OCI-LY1 (cell line): ENCODE measurements at regions not wholly inside any gene's neighbourhood (a gene's known extent, or its start where the extent isn't known, plus 50 kb on each side); places are given as distances from the start of the nearest gene placed in this dataset.

Experiments
- H2AFZ ChIP-seq: fragments of 200-600 bp; sonication (generic), shearing (Covaris generic); 2 replicates; pipeline ENCODE4 v1.6.0; 2014; ENCODE audit warnings: antibody characterized with exemption, mild to moderate bottlenecking, low read length
- H3F3A ChIP-seq: fragments of 200-600 bp; sonication (generic), shearing (Covaris generic); 2 replicates; pipeline ENCODE4 v1.6.0; 2014; ENCODE audit warnings: mild to moderate bottlenecking, antibody characterized with exemption, low read length, moderate library complexity; ENCODE audit not compliant: insufficient read depth
- H3K27ac ChIP-seq: fragments of 200-600 bp; sonication (generic); 2 replicates; pipeline ENCODE4 v1.5.1; 2014; ENCODE audit warnings: low read length, mixed run types, mild to moderate bottlenecking, low read depth; ENCODE audit not compliant: poor library complexity, severe bottlenecking
- H3K27me3 ChIP-seq: fragments of 200-600 bp; sonication (generic); 2 replicates; pipeline ENCODE4 v1.6.0; 2014; ENCODE audit warnings: antibody characterized with exemption, mild to moderate bottlenecking, low read length, moderate library complexity; ENCODE audit not compliant: insufficient read depth
- H3K36me3 ChIP-seq: fragments of 200-600 bp; sonication (generic); 2 replicates; pipeline ENCODE4 v1.6.1; 2014; ENCODE audit warnings: mild to moderate bottlenecking, antibody characterized with exemption, low read length, moderate library complexity, mixed read lengths; ENCODE audit not compliant: insufficient read depth
- H3K4me1 ChIP-seq: fragments of 200-600 bp; sonication (generic); 2 replicates; pipeline ENCODE4 v1.5.1; 2014; ENCODE audit warnings: mild to moderate bottlenecking, low read length, moderate library complexity; ENCODE audit not compliant: insufficient read depth, severe bottlenecking
- H3K4me2 ChIP-seq: fragments of 200-600 bp; sonication (generic), shearing (Covaris generic); 2 replicates; pipeline ENCODE4 v1.6.1; 2014; ENCODE audit warnings: low read length
- H3K4me3 ChIP-seq: fragments of 200-600 bp; sonication (generic); 2 replicates; pipeline ENCODE4 v1.5.1; 2014; ENCODE audit warnings: low read length, low read depth, mild to moderate bottlenecking, mixed read lengths; ENCODE audit not compliant: poor library complexity, severe bottlenecking
- H3K79me2 ChIP-seq: fragments of 200-600 bp; shearing (Covaris generic); 2 replicates; pipeline ENCODE4 v1.6.1; 2016; ENCODE audit warnings: mixed run types, low read length, mixed read lengths; ENCODE audit not compliant: insufficient read depth
- H3K9ac ChIP-seq: fragments of 200-600 bp; sonication (generic), shearing (Covaris generic); 2 replicates; pipeline ENCODE4 v1.6.1; 2014; ENCODE audit warnings: mild to moderate bottlenecking, low read length, mixed read lengths
- H3K9me2 ChIP-seq: fragments of 200-600 bp; sonication (generic), shearing (Covaris generic); 2 replicates; pipeline ENCODE4 v1.6.1; 2014; ENCODE audit warnings: low read depth, mild to moderate bottlenecking, low read length, mixed read lengths
- H3K9me3 ChIP-seq: fragments of 200-600 bp; shearing (Covaris generic); 2 replicates; pipeline ENCODE4 v1.6.1; 2014; ENCODE audit warnings: low read length, mixed read lengths
- H4K20me1 ChIP-seq: fragments of 200-600 bp; sonication (generic), shearing (Covaris generic); 2 replicates; pipeline ENCODE4 v1.6.0; 2016; ENCODE audit warnings: mild to moderate bottlenecking, low read length; ENCODE audit not compliant: insufficient read depth
- CTCF ChIP-seq: fragments of 200-600 bp; sonication (generic), shearing (Covaris generic); IDR thresholded peaks from 2 replicates; pipeline ENCODE4 v1.5.1; 2017; ENCODE audit warnings: mild to moderate bottlenecking, antibody characterized with exemption, low read length, moderate library complexity, mixed read lengths
- EZH2 ChIP-seq: fragments of 200-600 bp; sonication (generic), shearing (Covaris generic); IDR thresholded peaks from 2 replicates; pipeline ENCODE4 v1.8.0; 2017; ENCODE audit warnings: borderline replicate concordance, mixed run types, mild to moderate bottlenecking, antibody characterized with exemption, low read length, moderate library complexity, mixed read lengths

DNA sequence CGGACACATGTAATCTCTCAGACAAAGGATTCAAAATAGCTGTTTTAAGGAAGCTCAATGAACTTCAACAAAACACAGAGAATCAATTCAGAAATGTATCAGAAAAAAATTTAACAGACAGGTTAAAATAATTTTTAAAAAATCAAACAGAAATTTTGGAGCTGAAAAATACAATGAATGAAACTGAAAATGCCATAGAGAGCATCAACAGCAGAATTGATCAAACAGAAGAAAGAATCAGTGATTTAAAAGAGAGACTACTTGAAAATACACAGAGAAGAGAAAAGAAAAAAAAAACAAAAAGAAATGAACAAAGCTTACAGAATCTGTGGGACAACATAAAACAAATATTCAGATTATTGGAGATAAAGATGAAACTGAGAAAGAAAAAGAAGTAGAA lies 118.8 kb upstream of the GYPA start:
- H4K20me1 ChIP-seq: no peaks in the 10 kb centered on the region
- H3K9ac ChIP-seq: no peak overlapping the region
- no peaks in the 10 kb centered on the region for H3K36me3 ChIP-seq
- no peaks in the 10 kb centered on the region for H3K9me2 ChIP-seq
- no peak overlapping the region for H2AFZ ChIP-seq
- H3K4me1 ChIP-seq: no peaks in the 10 kb centered on the region
- H3K4me2 ChIP-seq: no peak overlapping the region
- no peak overlapping the region for H3K27ac ChIP-seq
- no peaks in the 10 kb centered on the region for H3K27me3 ChIP-seq
- H3K4me3 ChIP-seq: no peak overlapping the region
- H3F3A ChIP-seq: no peaks in the 10 kb centered on the region
- no peaks in the 10 kb centered on the region for H3K9me3 ChIP-seq
- no peaks in the 10 kb centered on the region for H3K79me2 ChIP-seq
- no peak for TF ChIP-seq CTCF
- no peak for TF ChIP-seq EZH2

- no peaks in the 10 kb centered on the region for H3K9me2 ChIP-seq
- H3K4me2 ChIP-seq: no peak overlapping the region
- no peak overlapping the region for H3K9ac ChIP-seq
- H4K20me1 ChIP-seq: no peaks in the 10 kb centered on the region
- TF ChIP-seq EZH2: no peak
- no peak for TF ChIP-seq CTCF
- no peak overlapping the region for H3K4me3 ChIP-seq
- no peak overlapping the region for H3K27ac ChIP-seq
- H3K79me2 ChIP-seq: no peaks in the 10 kb centered on the region
- no peaks in the 10 kb centered on the region for H3K36me3 ChIP-seq
- no peaks in the 10 kb centered on the region for H3F3A ChIP-seq
- no peak overlapping the region for H2AFZ ChIP-seq
- no peaks in the 10 kb centered on the region for H3K9me3 ChIP-seq
- no peaks in the 10 kb centered on the region for H3K27me3 ChIP-seq
- H3K4me1 ChIP-seq: no peaks in the 10 kb centered on the region
Observed at GRCh38 chr4:144267084-144267483, 126.6 kb upstream of the GYPA start.

DNA sequence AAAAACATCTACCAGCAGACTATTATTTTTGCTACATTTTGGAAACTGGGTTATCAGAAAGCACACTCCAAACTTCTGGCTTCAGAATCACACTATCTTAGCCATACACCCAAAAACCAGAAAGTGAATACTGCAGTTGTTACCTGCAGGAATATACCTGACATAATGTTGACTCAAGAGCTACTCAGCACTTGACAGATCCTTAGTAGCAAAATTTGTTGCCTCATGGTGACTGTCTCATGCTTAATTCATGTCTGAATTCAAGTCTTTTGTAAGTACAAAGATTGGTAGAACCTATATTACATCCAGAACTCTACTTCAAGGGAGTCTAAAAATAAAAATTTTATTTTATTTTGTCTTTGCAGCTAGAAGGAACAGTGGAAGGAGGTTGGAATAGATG lies 140.2 kb upstream of the GYPA start:
- Histone ChIP-seq H3K79me2 (no peaks in the 10 kb centered on the region), H2AFZ (no peak overlapping the region), H3K4me1 (no peaks in the 10 kb centered on the region), H3F3A (no peaks in the 10 kb centered on the region), H3K27me3 (no peaks in the 10 kb centered on the region), H4K20me1 (no peaks in the 10 kb centered on the region), H3K27ac (no peak overlapping the region), H3K4me3 (no peak overlapping the region), H3K4me2 (no peak overlapping the region), H3K36me3 (no peaks in the 10 kb centered on the region), H3K9me2 (no peaks in the 10 kb centered on the region), H3K9me3 (no peaks in the 10 kb centered on the region), H3K9ac (no peak overlapping the region)
- TF ChIP-seq CTCF (no peak), EZH2 (no peak)
